H1 (cell line): ENCODE measurements at regions not wholly inside any gene's neighbourhood (a gene's known extent, or its start where the extent isn't known, plus 50 kb on each side); places are given as distances from the start of the nearest gene placed in this dataset.

Experiments
- CTCF ChIA-PET: fragments of 300-600 bp; sonication (Branson Sonifier 250); formaldehyde crosslinking; loops from one replicate; lab custom pipeline; 2021; ENCODE audit not compliant: partially characterized antibody; lab: Charles Lee
- POLR2A ChIA-PET: fragments of 300-600 bp; sonication (Branson Sonifier 250); formaldehyde crosslinking; loops from one replicate; lab custom pipeline; 2021; ENCODE audit warnings: inconsistent platforms; ENCODE audit not compliant: partially characterized antibody; lab: Charles Lee
- DNase-seq, 2 experiments: peaks; one replicate each; pipeline versions ENCODE4 v3.0.0 to v3.0.0-alpha.2; 2010 to 2022; ENCODE audit warnings: low spot score in 2 of 2, low read depth in 1 of 2, mixed read lengths in 1 of 2
- FAIRE-seq: peaks from 2 replicates; lab custom pipeline; 2011; peaks lifted over from hg19 to GRCh38; lab: Jason Lieb, UNC
- H2AFZ ChIP-seq: 2 replicates; pipeline ENCODE4 v1.8.1; 2012; ENCODE audit warnings: low read length, inconsistent platforms
- H2AK5ac ChIP-seq: 2 replicates; pipeline ENCODE4 v1.6.1; 2013; ENCODE audit warnings: low read depth, low read length
- H2BK120ac ChIP-seq: replicated peaks from 2 replicates; pipeline ENCODE3; 2013; ENCODE audit warnings: low read depth, low read length, inconsistent platforms
- H2BK12ac ChIP-seq: 2 replicates; pipeline ENCODE4 v1.6.1; 2013; ENCODE audit warnings: low read depth, low read length
- H2BK15ac ChIP-seq: 2 replicates; pipeline ENCODE4 v1.6.1; 2013; ENCODE audit warnings: low read length
- H2BK20ac ChIP-seq: 2 replicates; pipeline ENCODE4 v1.6.1; 2013; ENCODE audit warnings: low read length
- H2BK5ac ChIP-seq: 2 replicates; pipeline ENCODE4 v1.6.1; 2013; ENCODE audit warnings: low read depth, low read length
- H3K14ac ChIP-seq: 2 replicates; pipeline ENCODE4 v1.6.1; 2013; ENCODE audit warnings: inconsistent platforms; ENCODE audit not compliant: insufficient read length
- H3K18ac ChIP-seq: 2 replicates; pipeline ENCODE4 v1.6.1; 2013; ENCODE audit warnings: low read length; ENCODE audit errors: extremely low read depth
- H3K23ac ChIP-seq: 2 replicates; pipeline ENCODE4 v1.6.1; 2013; ENCODE audit warnings: inconsistent platforms; ENCODE audit not compliant: insufficient read length
- H3K23me2 ChIP-seq: 2 replicates; pipeline ENCODE4 v1.6.1; 2013; ENCODE audit warnings: low read depth, low read length
- H3K27ac ChIP-seq: 2 replicates; pipeline ENCODE4 v1.6.1; 2011; ENCODE audit warnings: low read depth, low read length, inconsistent platforms
- H3K27me3 ChIP-seq, 4 experiments: replicated peaks in 1 of 4; 1 replicate in 1 of 4; 2 replicates in 3 of 4; pipeline versions ENCODE4 v1.6.1 to v1.8.1; 2011 to 2013; ENCODE audit warnings: low read length in 3 of 4, mild to moderate bottlenecking in 3 of 4, inconsistent platforms in 2 of 4, mixed read lengths in 2 of 4, moderate library complexity in 1 of 4; ENCODE audit not compliant: control insufficient read depth in 3 of 4, insufficient read depth in 3 of 4; ENCODE audit errors: extremely low read depth in 1 of 4
- H3K36me3 ChIP-seq, 4 experiments: 2 replicates each; pipeline versions ENCODE4 v1.6.1 to v1.8.1; 2011 to 2013; ENCODE audit warnings: mild to moderate bottlenecking in 4 of 4, low read length in 3 of 4, moderate library complexity in 2 of 4, control low read depth in 1 of 4, inconsistent platforms in 1 of 4; ENCODE audit not compliant: insufficient read depth in 4 of 4, control insufficient read depth in 2 of 4
- H3K4ac ChIP-seq: replicated peaks from 2 replicates; pipeline ENCODE3; 2013; ENCODE audit warnings: low read length, low read depth, mixed read lengths, inconsistent platforms; ENCODE audit not compliant: insufficient read length
- H3K4me1 ChIP-seq, 4 experiments: replicated peaks in 1 of 4; 1 replicate in 1 of 4; 2 replicates in 3 of 4; pipeline versions ENCODE4 v1.6.1 to v1.8.1; 2011 to 2013; ENCODE audit warnings: low read length in 3 of 4, inconsistent platforms in 2 of 4, mixed read lengths in 1 of 4; ENCODE audit not compliant: insufficient read depth in 4 of 4, control insufficient read depth in 3 of 4
- H3K4me2 ChIP-seq, 2 experiments: 2 replicates each; pipeline versions ENCODE4 v1.6.1 to v1.8.1; 2011 to 2013; ENCODE audit warnings: low read depth in 2 of 2, low read length in 2 of 2, control low read depth in 1 of 2, inconsistent platforms in 1 of 2, mild to moderate bottlenecking in 1 of 2; ENCODE audit not compliant: insufficient read depth in 1 of 2
- H3K4me3 ChIP-seq, 4 experiments: fragments of 200-600, 300-600 bp in 1 of 4; sonication (generic), shearing (Covaris generic), sonication (Bioruptor Twin) in 1 of 4; 2 replicates each; pipeline versions ENCODE4 v1.5.1 to v1.8.1; 2011 to 2016; ENCODE audit warnings: low read length in 4 of 4, low read depth in 3 of 4, control low read depth in 2 of 4, inconsistent platforms in 2 of 4, mild to moderate bottlenecking in 2 of 4, mixed read lengths in 1 of 4, moderate library complexity in 1 of 4; ENCODE audit not compliant: insufficient read depth in 2 of 4; ENCODE audit errors: extremely low read depth in 1 of 4
- H3K56ac ChIP-seq: replicated peaks from 2 replicates; pipeline ENCODE3; 2013; ENCODE audit warnings: low read depth, mild to moderate bottlenecking, mixed read lengths, low read length, inconsistent platforms; ENCODE audit not compliant: insufficient read length
- H3K79me1 ChIP-seq: 2 replicates; pipeline ENCODE4 v1.6.1; 2013; ENCODE audit warnings: low read depth, low read length, control low read depth
- H3K79me2 ChIP-seq, 2 experiments: 2 replicates each; pipeline versions ENCODE4 v1.6.1 to v1.8.1; 2012 to 2013; ENCODE audit warnings: low read length in 2 of 2, mild to moderate bottlenecking in 2 of 2, inconsistent platforms in 1 of 2; ENCODE audit not compliant: insufficient read depth in 2 of 2, control insufficient read depth in 1 of 2
- H3K9ac ChIP-seq, 4 experiments: replicated peaks in 1 of 4; 1 replicate in 1 of 4; 2 replicates in 3 of 4; pipeline versions ENCODE4 v1.6.1 to v1.8.1; 2011 to 2013; ENCODE audit warnings: low read depth in 3 of 4, low read length in 3 of 4, control low read depth in 2 of 4, mild to moderate bottlenecking in 2 of 4, moderate library complexity in 2 of 4, inconsistent platforms in 1 of 4; ENCODE audit errors: extremely low read depth in 1 of 4
- H3K9me3 ChIP-seq, 2 experiments: 2 replicates each; pipeline versions ENCODE4 v1.6.1 to v1.8.1; 2012 to 2013; ENCODE audit warnings: mild to moderate bottlenecking in 2 of 2, moderate library complexity in 2 of 2, control low read depth in 1 of 2, inconsistent platforms in 1 of 2, low read depth in 1 of 2, low read length in 1 of 2, mixed read lengths in 1 of 2; ENCODE audit not compliant: insufficient read depth in 2 of 2
- H4K20me1 ChIP-seq, 2 experiments: replicated peaks in 1 of 2; 2 replicates each; pipeline versions ENCODE3 to v1.8.1; 2011 to 2013; ENCODE audit warnings: inconsistent platforms in 2 of 2, low read length in 2 of 2, mild to moderate bottlenecking in 1 of 2; ENCODE audit not compliant: insufficient read depth in 2 of 2, control insufficient read depth in 1 of 2
- H4K5ac ChIP-seq: 2 replicates; pipeline ENCODE4 v1.6.1; 2013; ENCODE audit warnings: low read length, low read depth, mixed read lengths, inconsistent platforms; ENCODE audit not compliant: insufficient read length
- H4K8ac ChIP-seq: 2 replicates; pipeline ENCODE4 v1.8.0; 2013; ENCODE audit warnings: mild to moderate bottlenecking, moderate library complexity, low read length, inconsistent platforms; ENCODE audit not compliant: insufficient read depth; ENCODE audit errors: extremely low read depth
- H4K91ac ChIP-seq: replicated peaks from 2 replicates; pipeline ENCODE3; 2013; ENCODE audit warnings: low read length, mixed read lengths, inconsistent platforms; ENCODE audit not compliant: insufficient read length
- TEAD4 ChIP-seq: IDR thresholded peaks from 2 replicates; pipeline ENCODE4 v1.6.1; 2012; ENCODE audit warnings: low read depth, low read length, inconsistent platforms, mixed read lengths
- YY1 ChIP-seq: IDR thresholded peaks from 2 replicates; pipeline ENCODE4 v1.6.1; 2011; ENCODE audit warnings: low read depth, mild to moderate bottlenecking, low read length
- WGBS, 2 experiments: shearing (Covaris generic) in 1 of 2; methylation state at CpG; one replicate each; pipeline versions ENCODE4 v1.1.6 to v1.1.7; 2013 to 2015; ENCODE audit warnings: low lambda C conversion rate in 2 of 2, mixed read lengths in 2 of 2, inconsistent platforms in 1 of 2, low coverage in 1 of 2, missing lambda C conversion rate in 1 of 2; ENCODE audit not compliant: insufficient replicate concordance in 2 of 2, insufficient coverage in 1 of 2, insufficient read length in 1 of 2; ENCODE audit errors: extremely low coverage in 1 of 2, missing lambda C conversion rate in 1 of 2; 5-methylcytosine and 5-hydroxymethylcytosine counted together

DNA sequence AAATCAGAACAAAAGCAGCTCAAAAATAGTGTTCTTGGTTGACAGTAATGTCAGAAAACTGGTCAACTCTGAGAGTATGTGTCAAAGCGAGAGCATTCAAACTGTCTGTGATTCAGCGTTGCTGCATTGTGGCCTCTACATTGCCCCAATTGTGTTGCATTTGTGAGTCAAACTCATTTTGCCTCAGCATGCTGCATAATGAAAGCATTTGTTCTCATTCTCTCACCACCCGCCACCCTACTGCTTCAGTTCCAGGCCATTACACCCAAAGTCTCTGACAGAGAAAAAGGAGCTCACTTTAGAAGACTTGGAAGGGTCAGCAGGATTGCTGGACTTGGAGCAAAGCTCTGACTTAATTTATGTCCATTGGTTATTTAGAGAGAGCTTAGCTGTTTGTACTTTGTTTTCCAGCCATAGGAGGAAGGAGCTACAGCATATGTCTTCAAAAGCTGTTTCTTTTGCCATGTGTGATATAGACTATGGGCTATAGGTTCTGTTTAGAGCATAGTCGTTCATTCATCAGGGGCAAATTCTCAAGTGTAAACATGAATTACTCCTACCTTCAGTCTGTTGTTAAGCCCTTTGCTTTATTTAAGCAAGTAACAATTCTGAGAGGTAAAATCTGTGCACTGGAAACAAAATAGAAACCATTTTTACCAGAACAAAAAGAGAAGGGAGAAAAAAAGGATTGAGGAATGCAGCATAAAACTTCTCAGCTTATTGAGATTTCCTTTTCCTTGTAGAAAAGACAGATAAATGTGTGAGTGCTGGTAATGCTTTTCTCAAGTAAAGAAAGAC is 153.4 kb upstream of the ANK2 start:
- no peak overlapping the region for H3K4ac ChIP-seq
- FAIRE-seq (peak; percentile 97), DNase-seq (peak in 1 of 2 experiments; percentile 38)
- H3K56ac ChIP-seq: no peak overlapping the region
- H2BK12ac ChIP-seq: no peak overlapping the region
- peaks cover 6 to 26% (median 19%) of the 10 kb centered on the region in 4 experiments; a peak in 5 of 7 replicates for H3K4me1 ChIP-seq
- no peaks in the 10 kb centered on the region for H4K20me1 ChIP-seq
- no peak overlapping the region for H4K8ac ChIP-seq
- peak overlapping the region; percentile 18 for H4K5ac ChIP-seq
- H2BK120ac ChIP-seq: no peak overlapping the region
- H2BK20ac ChIP-seq: no peak overlapping the region; the same call in 1 of the 2 replicates
- no peak overlapping the region for H4K91ac ChIP-seq
- H3K27me3 ChIP-seq: no peaks in the 10 kb centered on the region
- CTCF ChIA-PET: interaction anchor here (0.7 to 2.6 kb wide), 11 partner anchors 10 to 200 kb away, joined by 3 to 20 read pairs (median 4); no protein-coding TSS in a partner anchor
- H3K9ac ChIP-seq: no peak overlapping the region
- H3K36me3 ChIP-seq: no peaks in the 10 kb centered on the region
- no peaks in the 10 kb centered on the region for H3K79me2 ChIP-seq
- H3K4me2 ChIP-seq: peak overlapping the region; percentile 24 to 47; a peak in 3 of 4 replicates
- peak overlapping the region in 1 of 4 experiments; percentile 4; a peak in 1 of 8 replicates for H3K4me3 ChIP-seq
- no peak overlapping the region; the same call in 1 of the 2 replicates for H2BK15ac ChIP-seq
- H3K23ac ChIP-seq: no peak overlapping the region
- no peaks in the 10 kb centered on the region for H3K9me3 ChIP-seq
- no peak overlapping the region for H3K18ac ChIP-seq
- H2AFZ ChIP-seq: no peak overlapping the region
- no peak overlapping the region for H2AK5ac ChIP-seq
- no peak overlapping the region for H3K14ac ChIP-seq
- H3K79me1 ChIP-seq: no peaks in the 10 kb centered on the region
- H3K23me2 ChIP-seq: no peaks in the 10 kb centered on the region
- no peak overlapping the region; the same call in 1 of the 2 replicates for H2BK5ac ChIP-seq
- POLR2A ChIA-PET: interaction anchor here (0.8 to 2.1 kb wide), 5 partner anchors 10 to 247 kb away, joined by 3 to 5 read pairs (median 4); no protein-coding TSS in a partner anchor
- no peak overlapping the region for H3K27ac ChIP-seq
- WGBS, 2 experiments: 41% methylated on average over 4 of the region's 4 CpGs; no CpG with 5 or more reads in 1 of the 2 experiments
- TF ChIP-seq TEAD4 (0 out of 2 replicates have a peak, but pooled peaks have one; percentile 12), YY1 (peak; percentile 23; the same call in 1 of the 2 replicates)
